ENCODE measurements at regions not wholly inside any gene's neighbourhood (a gene's known extent, or its start where the extent isn't known, plus 50 kb on each side); places are given as distances from the start of the nearest gene placed in this dataset.

DNA sequence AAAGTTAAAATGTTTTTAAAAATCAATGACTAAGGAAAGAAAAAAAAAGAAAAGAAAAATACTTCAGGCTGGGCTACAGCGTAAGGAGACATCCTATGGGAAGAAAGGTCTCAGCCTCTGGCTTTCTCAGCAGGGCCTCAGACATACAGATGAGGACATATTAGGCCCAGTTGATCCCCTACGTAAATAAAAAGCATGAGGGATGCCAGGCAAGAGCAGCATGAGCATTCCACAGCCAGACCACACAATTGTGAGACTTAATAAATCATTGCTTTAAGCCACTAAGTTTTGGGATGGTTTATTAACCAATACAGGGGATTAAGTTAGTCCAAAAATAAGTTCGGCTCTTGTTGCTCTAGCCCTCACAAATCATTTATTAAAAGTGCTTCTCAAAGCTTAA, 394.1 kb upstream of the NECTIN3 start:
- Mint-ChIP-seq H3K4me1 (ENCODE audit: low read depth, unreplicated experiment) (no peaks in the 10 kb centered on the region), H3K4me3 (ENCODE audit: unreplicated experiment) (no peak overlapping the region), H3K27ac (ENCODE audit: unreplicated experiment) (no peak overlapping the region), H3K27me3 (ENCODE audit: unreplicated experiment) (no peaks in the 10 kb centered on the region), H3K36me3 (ENCODE audit: unreplicated experiment) (no peaks in the 10 kb centered on the region), H3K9me3 (ENCODE audit: unreplicated experiment) (no peaks in the 10 kb centered on the region)
- TF ChIP-seq, protein P1, sequence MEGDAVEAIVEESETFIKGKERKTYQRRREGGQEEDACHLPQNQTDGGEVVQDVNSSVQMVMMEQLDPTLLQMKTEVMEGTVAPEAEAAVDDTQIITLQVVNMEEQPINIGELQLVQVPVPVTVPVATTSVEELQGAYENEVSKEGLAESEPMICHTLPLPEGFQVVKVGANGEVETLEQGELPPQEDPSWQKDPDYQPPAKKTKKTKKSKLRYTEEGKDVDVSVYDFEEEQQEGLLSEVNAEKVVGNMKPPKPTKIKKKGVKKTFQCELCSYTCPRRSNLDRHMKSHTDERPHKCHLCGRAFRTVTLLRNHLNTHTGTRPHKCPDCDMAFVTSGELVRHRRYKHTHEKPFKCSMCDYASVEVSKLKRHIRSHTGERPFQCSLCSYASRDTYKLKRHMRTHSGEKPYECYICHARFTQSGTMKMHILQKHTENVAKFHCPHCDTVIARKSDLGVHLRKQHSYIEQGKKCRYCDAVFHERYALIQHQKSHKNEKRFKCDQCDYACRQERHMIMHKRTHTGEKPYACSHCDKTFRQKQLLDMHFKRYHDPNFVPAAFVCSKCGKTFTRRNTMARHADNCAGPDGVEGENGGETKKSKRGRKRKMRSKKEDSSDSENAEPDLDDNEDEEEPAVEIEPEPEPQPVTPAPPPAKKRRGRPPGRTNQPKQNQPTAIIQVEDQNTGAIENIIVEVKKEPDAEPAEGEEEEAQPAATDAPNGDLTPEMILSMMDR (IDR thresholded peaks at IDR 0.05; ENCODE audit: partially characterized antibody, unreplicated experiment) = no peak
- no peak for DNase-seq

DNA sequence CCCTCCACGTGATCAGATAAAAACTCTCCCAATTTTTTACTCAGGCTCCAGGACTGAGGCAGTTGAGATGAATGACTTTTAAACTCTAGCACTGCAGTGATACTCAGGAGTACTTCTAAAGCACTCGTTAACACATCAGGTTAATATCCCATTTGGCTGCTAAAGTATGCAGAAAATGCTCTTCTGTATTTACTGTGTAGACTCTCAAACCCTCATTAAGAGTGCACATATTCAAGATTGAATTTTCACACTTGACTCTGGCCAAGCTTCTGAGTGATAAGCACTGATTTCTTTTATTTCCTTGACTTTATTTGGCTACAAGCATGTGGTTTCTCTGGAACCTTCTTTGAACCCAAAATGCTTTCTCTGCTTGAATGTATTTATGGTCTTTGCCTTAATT, 392.3 kb upstream of the NECTIN3 start:
- no peaks in the 10 kb centered on the region for H3K27me3 Mint-ChIP-seq (ENCODE audit: unreplicated experiment)
- no peaks in the 10 kb centered on the region for H3K9me3 Mint-ChIP-seq (ENCODE audit: unreplicated experiment)
- no peak overlapping the region for H3K4me3 Mint-ChIP-seq (ENCODE audit: unreplicated experiment)
- DNase-seq = no peak
- H3K4me1 Mint-ChIP-seq (ENCODE audit: low read depth, unreplicated experiment) = no peaks in the 10 kb centered on the region
- no peaks in the 10 kb centered on the region for H3K36me3 Mint-ChIP-seq (ENCODE audit: unreplicated experiment)
- H3K27ac Mint-ChIP-seq (ENCODE audit: unreplicated experiment) = no peak overlapping the region
- TF ChIP-seq, protein P1 (IDR thresholded peaks at IDR 0.05; ENCODE audit: partially characterized antibody, unreplicated experiment) = no peak

DNA sequence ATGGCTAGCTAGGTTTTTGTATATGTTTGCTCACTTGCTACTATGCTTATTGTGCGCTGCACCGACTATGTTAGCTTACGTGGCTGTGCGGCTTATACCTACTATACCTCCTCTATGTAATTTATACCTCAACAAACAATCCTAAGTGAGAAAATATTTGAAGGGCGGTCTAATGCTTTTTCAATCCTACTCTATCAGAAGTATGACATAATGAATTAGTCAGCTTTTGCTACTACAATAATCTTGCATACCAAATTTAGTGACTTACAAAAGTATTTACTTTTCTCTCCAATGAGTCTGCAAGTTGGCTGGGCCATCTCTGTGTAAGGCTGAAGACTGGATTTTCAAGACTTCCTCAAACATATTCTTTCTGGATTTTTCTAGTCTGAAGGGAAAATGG, 391.2 kb upstream of the NECTIN3 start:
- H3K4me3 Mint-ChIP-seq (ENCODE audit: unreplicated experiment) = no peak overlapping the region
- no peak overlapping the region for H3K27ac Mint-ChIP-seq (ENCODE audit: unreplicated experiment)
- H3K9me3 Mint-ChIP-seq (ENCODE audit: unreplicated experiment) = no peaks in the 10 kb centered on the region
- no peaks in the 10 kb centered on the region for H3K27me3 Mint-ChIP-seq (ENCODE audit: unreplicated experiment)
- H3K4me1 Mint-ChIP-seq (ENCODE audit: low read depth, unreplicated experiment) = no peaks in the 10 kb centered on the region
- no peak for DNase-seq
- H3K36me3 Mint-ChIP-seq (ENCODE audit: unreplicated experiment) = no peaks in the 10 kb centered on the region
- TF ChIP-seq, protein P1 (IDR thresholded peaks at IDR 0.05; ENCODE audit: partially characterized antibody, unreplicated experiment) = no peak

DNA sequence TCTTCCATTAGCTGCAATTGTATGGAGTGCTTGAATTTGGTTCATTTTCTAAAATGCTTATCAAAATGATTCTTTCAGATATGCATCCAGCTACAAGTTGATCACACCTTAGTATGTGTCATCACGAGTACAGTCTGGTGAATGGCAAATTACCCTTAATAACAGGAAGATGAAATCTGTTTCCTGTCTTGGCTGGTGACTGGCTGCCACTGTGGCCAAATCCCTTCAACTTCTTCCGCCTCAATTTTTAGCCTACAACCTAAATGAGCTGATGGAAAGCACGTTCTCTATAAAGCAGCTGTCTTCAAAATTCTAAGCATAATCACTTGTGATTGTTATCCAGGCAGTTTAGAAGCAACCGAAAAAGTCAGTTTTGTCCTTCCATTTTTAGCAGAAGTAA, 387.1 kb upstream of the NECTIN3 start:
- no peak overlapping the region for H3K27ac Mint-ChIP-seq (ENCODE audit: unreplicated experiment)
- TF ChIP-seq, protein P1 (IDR thresholded peaks at IDR 0.05; ENCODE audit: partially characterized antibody, unreplicated experiment) = no peak
- no peaks in the 10 kb centered on the region for H3K27me3 Mint-ChIP-seq (ENCODE audit: unreplicated experiment)
- DNase-seq = no peak
- H3K4me3 Mint-ChIP-seq (ENCODE audit: unreplicated experiment) = no peak overlapping the region
- H3K4me1 Mint-ChIP-seq (ENCODE audit: low read depth, unreplicated experiment) = no peaks in the 10 kb centered on the region
- H3K36me3 Mint-ChIP-seq (ENCODE audit: unreplicated experiment) = no peaks in the 10 kb centered on the region
- H3K9me3 Mint-ChIP-seq (ENCODE audit: unreplicated experiment) = no peaks in the 10 kb centered on the region

DNA sequence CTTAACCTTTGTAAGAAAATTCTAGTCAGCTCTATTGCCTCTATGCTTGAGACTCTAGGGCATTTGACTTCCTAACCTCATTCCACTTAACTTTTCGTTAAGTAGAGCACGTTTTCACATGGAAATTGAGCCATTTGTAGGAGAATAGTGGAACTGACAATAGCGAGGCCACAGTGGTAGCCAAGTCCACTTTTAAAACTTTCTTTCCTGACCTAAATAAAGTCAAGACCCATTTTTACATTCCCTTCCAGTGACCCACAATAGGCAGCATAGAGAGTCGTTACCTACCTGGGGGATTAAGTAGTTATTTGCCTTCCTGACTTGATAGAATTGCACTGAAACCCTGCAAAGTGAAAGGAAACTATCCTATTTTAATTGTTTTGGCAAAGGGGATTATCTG, 386.0 kb upstream of the NECTIN3 start:
- Mint-ChIP-seq H3K27ac (ENCODE audit: unreplicated experiment) (no peak overlapping the region), H3K27me3 (ENCODE audit: unreplicated experiment) (no peaks in the 10 kb centered on the region), H3K9me3 (ENCODE audit: unreplicated experiment) (no peaks in the 10 kb centered on the region), H3K4me1 (ENCODE audit: low read depth, unreplicated experiment) (no peaks in the 10 kb centered on the region), H3K36me3 (ENCODE audit: unreplicated experiment) (no peaks in the 10 kb centered on the region), H3K4me3 (ENCODE audit: unreplicated experiment) (no peak overlapping the region)
- TF ChIP-seq, protein P1 (IDR thresholded peaks at IDR 0.05; ENCODE audit: partially characterized antibody, unreplicated experiment) = no peak
- DNase-seq = no peak
